ENCODE measurements at regions not wholly inside any gene's neighbourhood (a gene's known extent, or its start where the extent isn't known, plus 50 kb on each side); places are given as distances from the start of the nearest gene placed in this dataset.

GRCh38 chr3:18648868-18649462, 223.8 kb upstream of the SATB1 start:
- TF ChIP-seq POLR2A (IDR thresholded peaks at IDR 0.05) (no peak), CTCF (IDR thresholded peaks at IDR 0.05) (no peak)
